ENCODE measurements at regions not wholly inside any gene's neighbourhood (a gene's known extent, or its start where the extent isn't known, plus 50 kb on each side); places are given as distances from the start of the nearest gene placed in this dataset.

GRCh38 chr3:26799679-26800317 lies 177.2 kb downstream of the LRRC3B start:
- POLR2A ChIA-PET: no interaction called here
- CTCF ChIA-PET: no interaction called here
- Mint-ChIP-seq H3K36me3 (no peaks in the 10 kb centered on the region), H3K4me3 (no peak overlapping the region), H3K27ac (no peak overlapping the region), H3K27me3 (ENCODE audit: low read depth) (no peaks in the 10 kb centered on the region), H3K4me1 (no peaks in the 10 kb centered on the region), H3K9me3 (no peaks in the 10 kb centered on the region)
- TF ChIP-seq ZNF121 (CRISPR knock-in tag; IDR thresholded peaks at IDR 0.05): no peak
- TF ChIP-seq ATF2 (CRISPR knock-in tag; IDR thresholded peaks at IDR 0.05; ENCODE audit: borderline replicate concordance, low read depth): no peak
- no peak for TF ChIP-seq MLX (CRISPR knock-in tag; IDR thresholded peaks at IDR 0.05)
- no peak for TF ChIP-seq ATF3 (CRISPR knock-in tag; conservative IDR thresholded peaks at IDR 0.05)
- TF ChIP-seq AFF4 (CRISPR knock-in tag; IDR thresholded peaks at IDR 0.05; ENCODE audit: borderline replicate concordance): no peak
- no peak for TF ChIP-seq ZBTB43 (CRISPR knock-in tag; IDR thresholded peaks at IDR 0.05)
- no peak for TF ChIP-seq OVOL2 (CRISPR knock-in tag; IDR thresholded peaks at IDR 0.05; ENCODE audit: borderline replicate concordance)
- TF ChIP-seq PREB (CRISPR knock-in tag; IDR thresholded peaks at IDR 0.05; ENCODE audit: borderline replicate concordance): no peak
- no peak for TF ChIP-seq IRF2 (CRISPR knock-in tag; IDR thresholded peaks at IDR 0.05; ENCODE audit: borderline replicate concordance, low read depth)
- TF ChIP-seq NFYB (CRISPR knock-in tag; conservative IDR thresholded peaks at IDR 0.05; ENCODE audit: low read depth): no peak
- no peak for TF ChIP-seq PRDM15 (CRISPR knock-in tag; IDR thresholded peaks at IDR 0.05)
- no peak for TF ChIP-seq HMGXB4 (CRISPR knock-in tag; IDR thresholded peaks at IDR 0.05)
- no peak for TF ChIP-seq GABPB1 (CRISPR knock-in tag; IDR thresholded peaks at IDR 0.05)
- TF ChIP-seq ELF4 (CRISPR knock-in tag; IDR thresholded peaks at IDR 0.05; ENCODE audit: low read depth): no peak
- no peak for TF ChIP-seq MYBL2 (CRISPR knock-in tag; IDR thresholded peaks at IDR 0.05)
- TF ChIP-seq CREM (CRISPR knock-in tag; IDR thresholded peaks at IDR 0.05): no peak
- TF ChIP-seq NFE2L1 (CRISPR knock-in tag; IDR thresholded peaks at IDR 0.05): no peak
- TF ChIP-seq NR3C1 (CRISPR knock-in tag; conservative IDR thresholded peaks at IDR 0.05; ENCODE audit: low read depth): no peak
- no peak for ATAC-seq
- no peak for DNase-seq (ENCODE audit: low spot score)

All from WTC11 (cell line).